Naive thymus-derived CD8-positive, alpha-beta T cell (primary cell): ENCODE measurements at regions not wholly inside any gene's neighbourhood (a gene's known extent, or its start where the extent isn't known, plus 50 kb on each side); places are given as distances from the start of the nearest gene placed in this dataset.
"Not testable (repeated sequence)": the region's sequence is repeated elsewhere in the genome, so short reads cannot be mapped to it uniquely, and the experiment has no call there.

ENCODE experiments used
- ATAC-seq, 2 donors: fragments of 150-1000 bp; cut with Tn5 transposase in 1 of 2; sonication (Bioruptor Pico), chemical (Tn5 transposase) in 1 of 2; 1 replicate in 1 of 2; 2 replicates in 1 of 2; pipeline ENCODE4 v1.10.0; 2021; ENCODE audit warnings: mild to moderate bottlenecking in 2 of 2, moderate library complexity in 2 of 2
- POLR2A ChIA-PET: fragments of 350-600 bp; sonication (Branson Sonifier 250); formaldehyde crosslinking; loops from one replicate; lab custom pipeline; 2021; ENCODE audit warnings: antibody characterized with exemption; lab: Charles Lee
- DNase-seq, 10 donors: peaks; one replicate each; pipeline versions ENCODE4 v3.0.0 to v3.0.0-alpha.2; 2020 to 2022
- H3K27ac Mint-ChIP-seq, 10 donors: one replicate each; pipeline ENCODE4 v1.8.0; 2020 to 2022; ENCODE audit warnings: mild to moderate bottlenecking in 10 of 10, mixed read lengths in 10 of 10, moderate library complexity in 4 of 10, inconsistent platforms in 1 of 10
- H3K27me3 Mint-ChIP-seq, 5 donors: one replicate each; pipeline ENCODE4 v1.8.0; 2021 to 2022; ENCODE audit warnings: mixed read lengths in 5 of 5
- H3K36me3 Mint-ChIP-seq, 3 donors: one replicate each; pipeline ENCODE4 v1.8.0; 2020 to 2022; ENCODE audit warnings: mixed read lengths in 3 of 3, mild to moderate bottlenecking in 2 of 3, inconsistent platforms in 1 of 3
- H3K4me1 Mint-ChIP-seq, 4 donors: one replicate each; pipeline ENCODE4 v1.8.0; 2021 to 2022; ENCODE audit warnings: mixed read lengths in 4 of 4
- H3K4me3 Mint-ChIP-seq, 10 donors: one replicate each; pipeline ENCODE4 v1.8.0; 2020 to 2022; ENCODE audit warnings: mild to moderate bottlenecking in 10 of 10, mixed read lengths in 10 of 10, moderate library complexity in 6 of 10, inconsistent platforms in 1 of 10
- H3K9me3 Mint-ChIP-seq, 9 donors: one replicate each; pipeline ENCODE4 v1.8.0; 2020 to 2022; ENCODE audit warnings: mixed read lengths in 9 of 9, mild to moderate bottlenecking in 3 of 9, inconsistent platforms in 1 of 9, moderate library complexity in 1 of 9

- no peak overlapping the region for H3K4me3 Mint-ChIP-seq
- DNase-seq (no peak), ATAC-seq (no peak)
- peaks cover 7 to 56% (median 23%) of the 10 kb centered on the region in 9 donors for H3K9me3 Mint-ChIP-seq
- no peaks in the 10 kb centered on the region for H3K4me1 Mint-ChIP-seq
- peaks cover 0 to 3% (median 0%) of the 10 kb centered on the region in 5 donors for H3K27me3 Mint-ChIP-seq
- H3K27ac Mint-ChIP-seq, result no peak overlapping the region
- H3K36me3 Mint-ChIP-seq, result peaks cover 0 to 15% (median 2%) of the 10 kb centered on the region in 3 donors
- POLR2A ChIA-PET, result no interaction called here
Measured at GRCh38 chr6:84967389-84967788, 203.0 kb upstream of the TBX18 start.

DNA sequence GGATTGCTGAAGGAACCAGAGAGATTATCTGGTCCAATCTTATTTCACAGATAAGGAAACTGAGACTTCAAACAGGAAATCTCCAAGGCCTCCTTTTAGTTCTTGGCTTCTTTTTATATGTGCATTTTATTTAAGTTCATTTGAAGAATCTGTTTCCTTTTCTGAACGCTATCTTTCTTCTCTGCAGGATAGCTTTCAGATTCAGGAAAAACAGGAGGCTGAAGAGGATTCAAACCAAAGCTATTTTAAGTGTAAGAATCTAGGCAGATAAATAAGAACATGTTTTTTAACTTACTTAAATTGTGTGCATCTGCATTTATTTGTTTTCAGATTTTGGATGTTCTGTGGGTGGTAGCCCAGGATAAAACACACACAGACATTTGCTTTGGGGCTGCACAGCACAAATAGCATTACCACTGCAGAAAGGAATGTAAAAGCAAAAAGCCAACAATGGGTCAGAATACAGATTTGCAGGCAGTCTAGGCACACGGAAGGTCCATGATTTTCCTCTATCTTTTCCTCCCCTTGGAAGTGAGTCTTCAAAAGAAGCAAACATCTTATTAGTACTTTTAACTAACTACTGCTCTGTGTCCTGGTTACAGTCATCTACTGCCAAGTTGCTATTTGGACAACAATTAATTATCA is 188.8 kb upstream of the TBX18 start:
- Mint-ChIP-seq H3K27me3 (no peaks in the 10 kb centered on the region), H3K4me3 (no peak overlapping the region), H3K36me3 (no peaks in the 10 kb centered on the region), H3K4me1 (no peaks in the 10 kb centered on the region), H3K9me3 (peaks cover 0 to 20% (median 7%) of the 10 kb centered on the region in 9 donors), H3K27ac (no peak overlapping the region)
- DNase-seq (no peak), ATAC-seq (no peak)
- POLR2A ChIA-PET, result no interaction called here

DNA sequence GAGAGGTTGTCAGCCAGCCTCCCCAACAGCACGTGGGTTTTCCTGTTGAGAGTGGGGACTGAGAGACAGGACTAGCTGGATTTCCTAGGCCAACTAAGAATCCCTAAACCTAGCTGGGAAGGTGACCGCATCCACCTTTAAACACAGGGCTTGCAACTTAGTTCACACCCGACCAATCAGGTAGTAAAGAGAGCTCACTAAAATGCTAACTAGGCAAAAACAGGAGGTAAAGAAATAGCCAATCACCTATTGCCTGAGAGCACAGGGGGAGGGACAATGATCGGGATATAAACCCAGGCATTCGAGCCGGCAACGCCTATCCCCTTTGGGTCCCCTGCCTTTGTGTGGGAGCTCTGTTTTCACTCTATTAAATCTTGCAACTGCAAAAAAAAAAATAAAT is 180.5 kb upstream of the TBX18 start:
- H3K27me3 Mint-ChIP-seq, H3K36me3 Mint-ChIP-seq, H3K4me1 Mint-ChIP-seq, DNase-seq, ATAC-seq, POLR2A ChIA-PET, H3K27ac Mint-ChIP-seq, H3K4me3 Mint-ChIP-seq: not testable (repeated sequence)
- peaks cover 0 to 31% (median 7%) of the 10 kb centered on the region in 9 donors for H3K9me3 Mint-ChIP-seq

- no peak overlapping the region for H3K4me3 Mint-ChIP-seq
Measured at GRCh38 chr6:84943905-84944304, 179.5 kb upstream of the TBX18 start.

GRCh38 chr6:84941609-84942008 is 177.2 kb upstream of the TBX18 start:
- POLR2A ChIA-PET, H3K4me1 Mint-ChIP-seq, H3K36me3 Mint-ChIP-seq, DNase-seq, ATAC-seq, H3K27me3 Mint-ChIP-seq, H3K4me3 Mint-ChIP-seq, H3K27ac Mint-ChIP-seq: not testable (repeated sequence)
- H3K9me3 Mint-ChIP-seq, result peaks cover 0 to 31% (median 9%) of the 10 kb centered on the region in 9 donors

More at GRCh38 chr6:84943905-84944304, 179.5 kb upstream of the TBX18 start:
- ATAC-seq (no peak), DNase-seq (no peak)
- Mint-ChIP-seq H3K9me3 (peaks cover 0 to 37% (median 6%) of the 10 kb centered on the region in 9 donors), H3K27me3 (no peaks in the 10 kb centered on the region), H3K36me3 (no peaks in the 10 kb centered on the region), H3K27ac (no peak overlapping the region), H3K4me1 (no peaks in the 10 kb centered on the region)
- POLR2A ChIA-PET, result no interaction called here

DNA sequence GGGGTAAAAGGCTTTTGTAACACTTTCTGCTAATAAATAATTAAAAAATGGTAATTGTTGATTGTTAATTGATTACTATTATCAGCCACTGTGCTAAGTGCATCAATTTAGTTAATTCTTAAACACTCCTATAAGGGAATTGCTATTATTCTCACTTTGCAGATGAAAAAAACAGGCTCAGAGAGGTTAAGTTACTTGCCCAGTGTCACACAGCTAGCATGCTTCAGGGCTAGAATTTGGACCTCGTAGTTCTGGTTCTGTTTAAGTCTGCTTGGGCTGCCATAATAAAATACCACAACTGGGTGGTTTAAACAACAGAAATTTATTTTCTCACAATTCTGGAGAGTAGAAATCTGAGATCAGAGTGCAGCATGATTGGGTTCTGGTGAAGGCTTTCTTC is 164.8 kb upstream of the TBX18 start:
- no peak overlapping the region for H3K4me3 Mint-ChIP-seq
- no peak for DNase-seq
- POLR2A ChIA-PET, result no interaction called here
- peaks cover 0 to 6% (median 3%) of the 10 kb centered on the region in 5 donors for H3K27me3 Mint-ChIP-seq
- no peaks in the 10 kb centered on the region for H3K9me3 Mint-ChIP-seq
- H3K36me3 Mint-ChIP-seq, result no peaks in the 10 kb centered on the region
- no peak for ATAC-seq
- H3K27ac Mint-ChIP-seq, result no peak overlapping the region
- H3K4me1 Mint-ChIP-seq, result no peaks in the 10 kb centered on the region

DNA sequence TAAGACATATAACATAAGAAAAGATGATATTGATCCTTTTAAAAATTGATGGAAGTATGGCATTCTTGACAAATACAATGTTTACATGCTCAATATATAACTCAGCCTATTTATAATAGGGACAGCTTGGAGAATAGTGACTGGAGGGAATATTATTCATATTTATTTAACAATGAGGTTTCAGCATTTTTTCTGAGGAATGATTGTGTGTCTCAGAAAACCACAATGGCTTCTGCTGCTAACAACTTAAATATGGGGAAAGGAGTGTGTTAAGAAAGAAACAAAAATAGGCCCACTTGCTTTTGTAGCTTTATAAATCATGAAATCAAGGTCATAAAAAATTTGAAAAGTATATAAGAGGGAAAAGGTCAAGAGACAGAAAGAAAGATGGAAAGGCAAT is 163.2 kb upstream of the TBX18 start:
- no peak overlapping the region for H3K27ac Mint-ChIP-seq
- H3K36me3 Mint-ChIP-seq, result no peaks in the 10 kb centered on the region
- H3K4me1 Mint-ChIP-seq, result no peaks in the 10 kb centered on the region
- peaks cover 0 to 5% (median 0%) of the 10 kb centered on the region in 5 donors for H3K27me3 Mint-ChIP-seq
- POLR2A ChIA-PET, result no interaction called here
- no peak for DNase-seq
- H3K9me3 Mint-ChIP-seq, result no peaks in the 10 kb centered on the region
- no peak overlapping the region for H3K4me3 Mint-ChIP-seq
- ATAC-seq, result no peak

DNA sequence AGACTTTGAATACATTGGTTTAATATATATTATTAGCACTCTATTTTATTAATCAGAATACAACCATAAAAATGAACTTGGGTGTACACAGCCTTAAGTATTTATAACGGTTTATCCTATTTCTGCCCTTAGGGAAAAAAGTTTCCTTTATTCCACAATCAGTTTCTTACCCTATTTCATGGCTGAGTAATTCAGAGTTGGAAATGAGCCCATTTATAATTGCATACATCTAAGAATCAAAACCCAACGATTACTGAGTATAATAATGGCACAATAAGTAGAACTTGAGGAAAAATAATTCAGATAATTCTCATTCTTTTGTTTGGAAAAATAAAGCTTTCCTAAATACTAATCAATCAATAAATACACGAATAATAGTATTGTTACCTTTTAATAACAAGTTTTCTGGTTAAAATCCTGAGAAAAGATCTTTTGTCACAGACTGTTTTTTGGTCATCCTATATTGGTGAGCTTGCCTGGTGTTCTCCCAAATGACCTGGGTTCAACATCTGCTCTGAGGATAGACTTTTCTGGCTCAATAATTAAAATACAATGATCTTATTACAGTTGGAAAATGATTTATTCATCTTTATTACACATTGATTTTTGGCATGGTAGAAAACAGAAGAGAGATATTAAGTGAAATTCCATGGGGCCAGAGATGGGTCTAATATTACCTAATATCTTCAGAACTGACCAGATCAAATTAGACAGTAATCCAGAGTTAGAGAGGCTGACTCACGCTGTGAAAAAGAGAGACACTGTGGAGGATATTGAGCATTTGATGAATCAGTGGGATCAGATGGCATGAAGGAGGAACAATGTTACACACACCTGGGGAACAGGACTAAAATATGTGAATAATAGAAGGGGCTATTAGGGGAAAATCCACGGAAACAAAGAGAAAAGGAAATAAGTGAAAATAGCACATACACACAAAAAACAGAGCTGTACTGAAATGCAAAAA is 162.1 kb upstream of the TBX18 start:
- peaks cover 0 to 5% (median 0%) of the 10 kb centered on the region in 5 donors for H3K27me3 Mint-ChIP-seq
- no peak for DNase-seq
- H3K4me1 Mint-ChIP-seq, result no peaks in the 10 kb centered on the region
- H3K27ac Mint-ChIP-seq, result no peak overlapping the region
- H3K4me3 Mint-ChIP-seq, result no peak overlapping the region
- ATAC-seq, result no peak
- no peaks in the 10 kb centered on the region for H3K36me3 Mint-ChIP-seq
- POLR2A ChIA-PET, result no interaction called here
- H3K9me3 Mint-ChIP-seq, result no peaks in the 10 kb centered on the region

DNA sequence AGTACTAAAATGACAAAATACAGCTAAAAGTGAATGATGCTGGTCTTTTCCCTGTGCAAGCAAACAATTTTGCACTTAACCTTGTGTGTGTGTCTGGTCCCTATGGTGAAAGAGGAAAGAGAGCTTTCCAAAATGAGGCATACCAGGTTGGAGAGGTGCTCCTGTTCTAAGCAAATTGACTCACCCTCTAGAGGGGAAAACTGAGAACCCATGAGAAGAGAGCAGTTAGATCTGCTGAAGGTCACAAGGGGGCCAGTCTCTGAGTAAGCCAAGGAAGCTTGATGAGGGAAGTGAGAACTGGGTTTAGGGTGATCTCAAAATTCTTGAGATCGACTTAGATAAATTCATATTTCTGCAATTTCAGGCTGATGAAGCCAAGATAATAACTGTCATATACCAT is 157.5 kb upstream of the TBX18 start:
- Mint-ChIP-seq H3K27ac (no peak overlapping the region), H3K9me3 (peaks cover 0 to 5% (median 0%) of the 10 kb centered on the region in 9 donors), H3K27me3 (peaks cover 0 to 3% (median 0%) of the 10 kb centered on the region in 5 donors), H3K4me1 (no peaks in the 10 kb centered on the region), H3K4me3 (no peak overlapping the region), H3K36me3 (no peaks in the 10 kb centered on the region)
- ATAC-seq, result no peak
- no peak for DNase-seq
- POLR2A ChIA-PET, result no interaction called here

DNA sequence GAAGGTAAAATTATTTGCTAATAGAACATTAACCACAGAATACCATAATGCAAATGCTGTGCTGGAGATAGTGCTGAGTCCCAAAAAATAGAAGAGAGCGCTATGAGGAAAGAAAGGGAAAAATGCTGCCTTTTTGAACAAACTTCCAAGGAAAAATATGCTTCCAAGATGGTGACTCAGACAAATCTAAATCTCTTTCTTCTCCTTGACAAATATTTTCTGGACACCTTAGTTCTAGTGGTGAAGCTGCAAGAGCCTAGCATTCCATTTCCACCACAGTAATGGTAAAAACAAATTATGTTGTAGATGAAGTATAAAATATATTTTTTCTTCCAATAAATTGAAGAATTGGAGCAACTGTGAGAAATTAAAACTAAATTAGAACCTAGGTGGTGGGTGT is 155.6 kb upstream of the TBX18 start:
- DNase-seq, result no peak
- POLR2A ChIA-PET, result no interaction called here
- no peaks in the 10 kb centered on the region for H3K27me3 Mint-ChIP-seq

DNA sequence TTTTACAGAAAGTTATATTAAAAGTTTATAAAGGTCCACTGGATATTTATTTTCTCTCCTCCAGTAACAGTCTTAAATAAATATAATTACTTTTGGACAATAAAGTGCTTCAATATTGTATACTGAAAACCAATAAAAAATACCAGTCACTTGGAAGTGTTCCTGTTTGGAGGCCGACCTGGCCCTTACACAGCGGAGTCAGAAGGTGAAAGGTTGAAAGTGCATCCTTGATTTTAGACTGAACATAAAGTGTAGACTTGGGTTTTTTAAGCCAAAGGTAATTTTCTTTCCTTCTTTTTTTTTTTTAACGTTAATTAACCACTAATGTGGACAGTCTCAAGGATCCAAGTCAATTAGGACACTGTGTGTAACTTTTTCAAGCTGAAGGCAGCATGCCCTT is 152.3 kb upstream of the TBX18 start:
- H3K27me3 Mint-ChIP-seq, result no peaks in the 10 kb centered on the region
- H3K9me3 Mint-ChIP-seq, result peaks cover 0 to 11% (median 3%) of the 10 kb centered on the region in 9 donors
- ATAC-seq (no peak), DNase-seq (no peak)
- no peak overlapping the region for H3K4me3 Mint-ChIP-seq
- no peaks in the 10 kb centered on the region for H3K36me3 Mint-ChIP-seq
- POLR2A ChIA-PET, result no interaction called here
- H3K27ac Mint-ChIP-seq, result no peak overlapping the region
- no peaks in the 10 kb centered on the region for H3K4me1 Mint-ChIP-seq

More for the DNA sequence above, 155.6 kb upstream of the TBX18 start:
- Mint-ChIP-seq H3K36me3 (no peaks in the 10 kb centered on the region), H3K27ac (no peak overlapping the region), H3K4me3 (no peak overlapping the region), H3K4me1 (no peaks in the 10 kb centered on the region), H3K9me3 (peaks cover 0 to 5% (median 0%) of the 10 kb centered on the region in 9 donors)
- ATAC-seq, result no peak

GRCh38 chr6:84912472-84913322 is 148.3 kb upstream of the TBX18 start:
- POLR2A ChIA-PET, result no interaction called here
- H3K4me1 Mint-ChIP-seq, result no peaks in the 10 kb centered on the region
- no peaks in the 10 kb centered on the region for H3K27me3 Mint-ChIP-seq
- no peaks in the 10 kb centered on the region for H3K36me3 Mint-ChIP-seq
- no peak overlapping the region for H3K27ac Mint-ChIP-seq
- DNase-seq, result no peak
- no peak overlapping the region for H3K4me3 Mint-ChIP-seq
- no peak for ATAC-seq
- H3K9me3 Mint-ChIP-seq, result peaks cover 0 to 11% (median 0%) of the 10 kb centered on the region in 9 donors
